Left lung (tissue), 4 donors: ENCODE measurements at regions not wholly inside any gene's neighbourhood (a gene's known extent, or its start where the extent isn't known, plus 50 kb on each side); places are given as distances from the start of the nearest gene placed in this dataset.

Source experiments
- ATAC-seq: fragments of 200-7000 bp; cut with Tn5 transposase; one replicate; pipeline ENCODE4 v1.9.1; 2020; ENCODE audit warnings: moderate library complexity
- DNase-seq, 4 donors: peaks; one replicate each; pipeline ENCODE4 v3.0.0-alpha.2; 2013 to 2020
- H3K27ac ChIP-seq, 2 donors: fragments of 200-600 bp; sonication (generic) in 1 of 2; one replicate each; pipeline versions ENCODE4 v1.5.0 to v1.8.0; 2020 to 2021
- H3K27me3 ChIP-seq, 2 donors: fragments of 200-600 bp; sonication (generic) in 1 of 2; one replicate each; pipeline versions ENCODE4 v1.5.0 to v1.8.0; 2020 to 2021
- H3K36me3 ChIP-seq, 2 donors: fragments of 200-600 bp; sonication (generic) in 1 of 2; one replicate each; pipeline versions ENCODE4 v1.5.0 to v1.8.0; 2020 to 2021
- H3K4me1 ChIP-seq, 2 donors: fragments of 200-600 bp; one replicate each; pipeline ENCODE4 v1.8.0; 2021
- H3K4me3 ChIP-seq, 2 donors: fragments of 200-600 bp; sonication (generic) in 1 of 2; one replicate each; pipeline versions ENCODE4 v1.5.0 to v1.8.0; 2020 to 2021; ENCODE audit warnings: mild to moderate bottlenecking in 1 of 2
- H3K9me3 ChIP-seq, 2 donors: fragments of 200-600 bp; sonication (generic) in 1 of 2; one replicate each; pipeline versions ENCODE4 v1.5.0 to v1.8.0; 2020 to 2021
- intact Hi-C, 2 donors: fragments of 100-400 bp; cut with DNase I; formaldehyde crosslinking; loops; one replicate each; pipeline versions ENCODE4 v1.11.2 to v1.14.2; 2022
- TF ChIP-seq, protein P1 (sequence below), 2 donors: fragments of 200-600 bp; sonication (generic) in 1 of 2; IDR thresholded peaks; one replicate each; pipeline versions ENCODE4 v1.5.0 to v1.8.0; 2021; ENCODE audit warnings: antibody characterized with exemption in 2 of 2
- donor health status: DM: no; HTN: yes; CAD: no.
- donor health status: DM: no; HTN: no; CAD: no.

DNA sequence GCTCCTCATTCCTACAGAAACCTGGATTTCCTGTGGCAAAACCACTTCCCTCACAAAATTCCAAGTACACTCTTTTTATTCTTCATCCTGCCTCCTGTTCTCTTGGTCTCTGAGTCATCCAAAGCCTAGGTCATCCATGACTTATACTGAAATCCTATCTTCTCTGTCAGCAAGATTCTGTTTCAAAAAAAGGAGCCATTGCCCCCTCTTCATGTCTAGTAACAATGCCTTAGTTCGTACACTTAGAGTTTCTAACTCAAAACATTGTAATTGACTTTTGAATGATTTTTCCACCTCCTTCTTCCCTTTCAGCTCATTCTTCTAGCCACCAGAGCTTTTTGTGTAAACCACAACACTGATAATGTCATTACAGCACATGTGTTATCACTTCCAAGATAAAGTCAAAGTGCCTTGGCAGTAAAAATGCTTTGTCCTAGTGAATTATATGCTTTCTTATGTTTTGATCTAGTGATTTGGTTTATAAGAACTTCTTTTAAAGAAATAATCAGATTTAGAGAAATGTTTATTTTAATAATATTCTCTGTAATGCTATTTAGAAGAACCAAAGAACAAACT, 256.5 kb upstream of the NECTIN3 start:
- no peak for DNase-seq
- Histone ChIP-seq H3K36me3 (no peaks in the 10 kb centered on the region), H3K4me3 (no peak overlapping the region), H3K4me1 (no peaks in the 10 kb centered on the region), H3K27ac (no peak overlapping the region), H3K27me3 (no peaks in the 10 kb centered on the region), H3K9me3 (no peaks in the 10 kb centered on the region)
- TF ChIP-seq, protein P1, sequence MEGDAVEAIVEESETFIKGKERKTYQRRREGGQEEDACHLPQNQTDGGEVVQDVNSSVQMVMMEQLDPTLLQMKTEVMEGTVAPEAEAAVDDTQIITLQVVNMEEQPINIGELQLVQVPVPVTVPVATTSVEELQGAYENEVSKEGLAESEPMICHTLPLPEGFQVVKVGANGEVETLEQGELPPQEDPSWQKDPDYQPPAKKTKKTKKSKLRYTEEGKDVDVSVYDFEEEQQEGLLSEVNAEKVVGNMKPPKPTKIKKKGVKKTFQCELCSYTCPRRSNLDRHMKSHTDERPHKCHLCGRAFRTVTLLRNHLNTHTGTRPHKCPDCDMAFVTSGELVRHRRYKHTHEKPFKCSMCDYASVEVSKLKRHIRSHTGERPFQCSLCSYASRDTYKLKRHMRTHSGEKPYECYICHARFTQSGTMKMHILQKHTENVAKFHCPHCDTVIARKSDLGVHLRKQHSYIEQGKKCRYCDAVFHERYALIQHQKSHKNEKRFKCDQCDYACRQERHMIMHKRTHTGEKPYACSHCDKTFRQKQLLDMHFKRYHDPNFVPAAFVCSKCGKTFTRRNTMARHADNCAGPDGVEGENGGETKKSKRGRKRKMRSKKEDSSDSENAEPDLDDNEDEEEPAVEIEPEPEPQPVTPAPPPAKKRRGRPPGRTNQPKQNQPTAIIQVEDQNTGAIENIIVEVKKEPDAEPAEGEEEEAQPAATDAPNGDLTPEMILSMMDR (IDR thresholded peaks at IDR 0.05), result no peak
- no peak for ATAC-seq
- intact Hi-C loops, result no loop called here

DNA sequence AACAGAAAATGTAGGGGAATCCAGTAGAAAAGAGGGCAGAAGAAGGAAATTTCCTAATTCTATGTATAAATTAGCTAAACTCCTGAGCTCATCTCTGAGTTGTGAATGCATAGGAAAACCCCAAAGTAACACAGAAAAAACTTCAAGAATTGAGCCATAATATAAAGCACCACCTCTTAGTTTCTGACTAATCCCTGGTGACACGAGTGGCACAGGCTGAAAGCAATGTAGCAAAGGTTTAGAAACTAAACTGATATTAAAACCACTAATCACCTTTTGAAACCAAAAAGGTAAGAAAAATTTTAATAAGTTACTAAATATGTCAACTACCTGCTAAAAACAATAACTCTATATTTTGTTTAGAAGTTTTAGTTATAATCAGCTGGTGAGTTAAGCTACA, 255.6 kb upstream of the NECTIN3 start:
- H3K4me3 ChIP-seq, result no peak overlapping the region
- H3K4me1 ChIP-seq, result no peaks in the 10 kb centered on the region
- no peaks in the 10 kb centered on the region for H3K36me3 ChIP-seq
- ATAC-seq (no peak), DNase-seq (no peak)
- H3K27ac ChIP-seq, result no peak overlapping the region
- TF ChIP-seq, protein P1 (IDR thresholded peaks at IDR 0.05), result no peak
- no peaks in the 10 kb centered on the region for H3K27me3 ChIP-seq
- intact Hi-C loops, result no loop called here
- H3K9me3 ChIP-seq, result no peaks in the 10 kb centered on the region

DNA sequence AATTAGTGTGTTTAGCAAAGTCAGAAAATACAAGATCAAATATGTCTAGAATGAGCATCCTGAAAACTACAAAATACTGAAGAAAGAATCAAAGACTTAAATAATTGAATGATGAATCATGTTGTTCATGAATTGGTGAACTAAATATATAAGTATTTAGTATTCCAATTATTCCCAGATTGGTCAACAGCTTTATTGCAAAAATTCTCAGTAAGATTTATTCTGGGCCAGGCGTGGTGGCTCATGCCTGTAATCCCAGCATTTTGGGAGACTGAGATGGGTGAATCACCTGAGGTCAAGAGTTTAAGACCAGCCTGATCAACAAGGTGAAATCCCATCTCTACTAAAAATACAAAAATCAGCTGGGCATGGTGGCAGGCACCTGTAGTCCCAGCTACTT, 250.0 kb upstream of the NECTIN3 start:
- no peak overlapping the region for H3K4me3 ChIP-seq
- H3K27me3 ChIP-seq, result no peaks in the 10 kb centered on the region
- H3K36me3 ChIP-seq, result no peaks in the 10 kb centered on the region
- no peak for DNase-seq
- ATAC-seq, result no peak
- H3K9me3 ChIP-seq, result no peaks in the 10 kb centered on the region
- no peak overlapping the region for H3K27ac ChIP-seq
- intact Hi-C loops, result no loop called here
- H3K4me1 ChIP-seq, result no peaks in the 10 kb centered on the region
- TF ChIP-seq, protein P1 (IDR thresholded peaks at IDR 0.05), result no peak

DNA sequence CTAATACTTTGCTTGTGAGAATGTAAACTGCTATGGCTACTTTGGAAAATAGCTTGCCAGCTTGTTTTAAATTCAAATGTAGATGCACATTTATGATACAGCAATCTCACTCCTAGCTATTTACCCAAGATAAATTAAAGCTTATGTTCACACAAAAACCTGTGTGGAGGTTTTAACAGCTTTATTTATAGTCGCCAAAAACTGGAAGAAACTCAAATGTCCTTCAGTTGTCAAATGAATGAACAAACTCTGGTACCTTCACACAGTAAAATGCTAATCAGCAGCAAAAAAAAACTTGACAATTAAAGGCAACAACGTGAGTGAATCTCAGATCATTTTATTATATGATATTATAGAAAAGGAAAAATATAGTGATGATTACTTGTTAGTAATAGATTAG, 248.6 kb upstream of the NECTIN3 start:
- TF ChIP-seq, protein P1 (IDR thresholded peaks at IDR 0.05), result no peak
- intact Hi-C loops, result no loop called here
- ATAC-seq, result no peak

DNA sequence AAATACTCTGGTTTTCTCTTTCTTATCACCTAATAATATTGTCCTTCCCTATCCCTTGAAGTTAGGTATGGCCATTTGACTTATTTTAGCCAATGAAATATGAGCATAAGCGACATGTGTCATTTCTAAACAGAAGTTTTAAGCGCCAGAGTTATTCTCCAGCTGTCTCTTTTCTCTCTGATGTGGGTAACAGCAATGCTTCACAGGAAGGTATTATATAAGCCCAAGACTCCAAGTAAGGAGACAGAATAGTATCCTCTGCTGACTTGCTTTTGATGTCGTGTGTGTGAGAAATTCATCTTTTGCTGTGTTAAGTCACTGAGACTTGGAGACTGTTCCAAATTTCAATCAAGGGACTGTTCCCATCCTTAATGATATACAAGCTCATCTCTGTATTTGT, 224.6 kb upstream of the NECTIN3 start:
- no peak overlapping the region for H3K27ac ChIP-seq
- no peaks in the 10 kb centered on the region for H3K36me3 ChIP-seq
- no peak for DNase-seq
- intact Hi-C loops, result no loop called here
- ATAC-seq, result no peak
- H3K27me3 ChIP-seq, result no peaks in the 10 kb centered on the region
- no peak overlapping the region for H3K4me3 ChIP-seq
- no peaks in the 10 kb centered on the region for H3K4me1 ChIP-seq
- TF ChIP-seq, protein P1 (IDR thresholded peaks at IDR 0.05), result no peak
- peaks cover 0 to 7% of the 10 kb centered on the region in 2 donors for H3K9me3 ChIP-seq

More for the DNA sequence above, 248.6 kb upstream of the NECTIN3 start:
- Histone ChIP-seq H3K27ac (no peak overlapping the region), H3K9me3 (no peaks in the 10 kb centered on the region), H3K4me1 (no peaks in the 10 kb centered on the region), H3K4me3 (no peak overlapping the region), H3K36me3 (no peaks in the 10 kb centered on the region), H3K27me3 (no peaks in the 10 kb centered on the region)
- DNase-seq, result no peak
